ENCODE measurements at regions not wholly inside any gene's neighbourhood (a gene's known extent, or its start where the extent isn't known, plus 50 kb on each side); places are given as distances from the start of the nearest gene placed in this dataset.

DNA sequence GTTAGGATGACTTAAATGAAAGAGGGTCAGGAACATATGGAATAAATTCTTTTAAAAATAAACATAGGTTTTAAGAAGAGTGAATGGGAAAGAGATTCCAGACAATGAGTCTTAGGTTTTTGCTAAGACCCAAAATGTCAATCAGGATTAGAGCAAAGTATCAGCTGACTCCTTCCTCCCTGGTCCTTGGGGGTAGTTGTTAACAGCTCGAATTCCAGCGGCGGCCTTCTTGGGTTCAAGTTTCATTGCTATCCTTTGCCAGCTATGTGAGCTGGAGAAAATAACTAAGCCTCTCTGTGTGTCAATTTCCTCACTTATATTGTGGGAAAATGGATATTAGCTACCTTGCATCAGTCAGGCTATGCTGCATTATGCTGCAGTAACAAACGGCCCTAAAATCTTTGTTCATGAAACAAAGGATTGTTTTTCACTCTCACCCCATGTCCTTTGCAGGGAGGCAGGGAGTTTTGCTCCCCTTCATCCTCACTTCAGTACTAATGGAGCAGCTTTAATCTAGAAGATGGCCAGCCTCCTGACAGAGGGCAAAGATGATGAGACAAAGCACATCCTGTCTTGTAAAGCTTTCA lies 83.8 kb upstream of the RFLNA start:
- TF ChIP-seq, protein P1, sequence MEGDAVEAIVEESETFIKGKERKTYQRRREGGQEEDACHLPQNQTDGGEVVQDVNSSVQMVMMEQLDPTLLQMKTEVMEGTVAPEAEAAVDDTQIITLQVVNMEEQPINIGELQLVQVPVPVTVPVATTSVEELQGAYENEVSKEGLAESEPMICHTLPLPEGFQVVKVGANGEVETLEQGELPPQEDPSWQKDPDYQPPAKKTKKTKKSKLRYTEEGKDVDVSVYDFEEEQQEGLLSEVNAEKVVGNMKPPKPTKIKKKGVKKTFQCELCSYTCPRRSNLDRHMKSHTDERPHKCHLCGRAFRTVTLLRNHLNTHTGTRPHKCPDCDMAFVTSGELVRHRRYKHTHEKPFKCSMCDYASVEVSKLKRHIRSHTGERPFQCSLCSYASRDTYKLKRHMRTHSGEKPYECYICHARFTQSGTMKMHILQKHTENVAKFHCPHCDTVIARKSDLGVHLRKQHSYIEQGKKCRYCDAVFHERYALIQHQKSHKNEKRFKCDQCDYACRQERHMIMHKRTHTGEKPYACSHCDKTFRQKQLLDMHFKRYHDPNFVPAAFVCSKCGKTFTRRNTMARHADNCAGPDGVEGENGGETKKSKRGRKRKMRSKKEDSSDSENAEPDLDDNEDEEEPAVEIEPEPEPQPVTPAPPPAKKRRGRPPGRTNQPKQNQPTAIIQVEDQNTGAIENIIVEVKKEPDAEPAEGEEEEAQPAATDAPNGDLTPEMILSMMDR (IDR thresholded peaks at IDR 0.05; ENCODE audit: poor library complexity, severe bottlenecking): no peak
- TF ChIP-seq TAF1 (IDR thresholded peaks at IDR 0.05; ENCODE audit: low read depth): no peak
- TF ChIP-seq MXI1 (conservative IDR thresholded peaks at IDR 0.05; ENCODE audit: poor library complexity, severe bottlenecking): no peak
- no peak for TF ChIP-seq EZH2 (IDR thresholded peaks at IDR 0.05; ENCODE audit: borderline replicate concordance, insufficient read depth, low read length, poor library complexity, severe bottlenecking)
- no peak for TF ChIP-seq POLR2AphosphoS5 (IDR thresholded peaks at IDR 0.05)
- no peak for TF ChIP-seq RAD21 (conservative IDR thresholded peaks at IDR 0.05)
- TF ChIP-seq, protein P2, sequence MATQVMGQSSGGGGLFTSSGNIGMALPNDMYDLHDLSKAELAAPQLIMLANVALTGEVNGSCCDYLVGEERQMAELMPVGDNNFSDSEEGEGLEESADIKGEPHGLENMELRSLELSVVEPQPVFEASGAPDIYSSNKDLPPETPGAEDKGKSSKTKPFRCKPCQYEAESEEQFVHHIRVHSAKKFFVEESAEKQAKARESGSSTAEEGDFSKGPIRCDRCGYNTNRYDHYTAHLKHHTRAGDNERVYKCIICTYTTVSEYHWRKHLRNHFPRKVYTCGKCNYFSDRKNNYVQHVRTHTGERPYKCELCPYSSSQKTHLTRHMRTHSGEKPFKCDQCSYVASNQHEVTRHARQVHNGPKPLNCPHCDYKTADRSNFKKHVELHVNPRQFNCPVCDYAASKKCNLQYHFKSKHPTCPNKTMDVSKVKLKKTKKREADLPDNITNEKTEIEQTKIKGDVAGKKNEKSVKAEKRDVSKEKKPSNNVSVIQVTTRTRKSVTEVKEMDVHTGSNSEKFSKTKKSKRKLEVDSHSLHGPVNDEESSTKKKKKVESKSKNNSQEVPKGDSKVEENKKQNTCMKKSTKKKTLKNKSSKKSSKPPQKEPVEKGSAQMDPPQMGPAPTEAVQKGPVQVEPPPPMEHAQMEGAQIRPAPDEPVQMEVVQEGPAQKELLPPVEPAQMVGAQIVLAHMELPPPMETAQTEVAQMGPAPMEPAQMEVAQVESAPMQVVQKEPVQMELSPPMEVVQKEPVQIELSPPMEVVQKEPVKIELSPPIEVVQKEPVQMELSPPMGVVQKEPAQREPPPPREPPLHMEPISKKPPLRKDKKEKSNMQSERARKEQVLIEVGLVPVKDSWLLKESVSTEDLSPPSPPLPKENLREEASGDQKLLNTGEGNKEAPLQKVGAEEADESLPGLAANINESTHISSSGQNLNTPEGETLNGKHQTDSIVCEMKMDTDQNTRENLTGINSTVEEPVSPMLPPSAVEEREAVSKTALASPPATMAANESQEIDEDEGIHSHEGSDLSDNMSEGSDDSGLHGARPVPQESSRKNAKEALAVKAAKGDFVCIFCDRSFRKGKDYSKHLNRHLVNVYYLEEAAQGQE (IDR thresholded peaks at IDR 0.05; ENCODE audit: borderline replicate concordance): no peak
- no peak for TF ChIP-seq SMC3 (conservative IDR thresholded peaks at IDR 0.05; ENCODE audit: poor library complexity)
- no peak for TF ChIP-seq EP300 (conservative IDR thresholded peaks at IDR 0.05; ENCODE audit: poor library complexity, severe bottlenecking)

Data from neural cell (in vitro differentiated cells).